SK-N-SH treated with all-trans-retinoic acid at 6 μM for 48 hours (cell line): ENCODE measurements at regions not wholly inside any gene's neighbourhood (a gene's known extent, or its start where the extent isn't known, plus 50 kb on each side); places are given as distances from the start of the nearest gene placed in this dataset.

ENCODE experiments used
- ATAC-seq: fragments of 200-7000 bp; cut with Tn5 transposase; 3 replicates; pipeline ENCODE4 v1.9.1; 2020; ENCODE audit warnings: mild to moderate bottlenecking, moderate library complexity
- ARNTL ChIP-seq: fragments of 450-650 bp; formaldehyde crosslinking; IDR thresholded peaks from 2 replicates; pipeline ENCODE4 v1.5.0; 2020; ENCODE audit warnings: low read depth, mild to moderate bottlenecking, moderate library complexity, borderline replicate concordance
- BACH2 ChIP-seq: fragments of 250-450 bp; sonication (Bioruptor Pico); IDR thresholded peaks from 2 replicates; pipeline ENCODE4 v1.9.0; 2021; ENCODE audit warnings: mild to moderate bottlenecking, borderline replicate concordance
- CSDC2 ChIP-seq: fragments of 250-450 bp; sonication (Bioruptor Pico); IDR thresholded peaks from 2 replicates; pipeline ENCODE4 v1.5.0; 2020; ENCODE audit warnings: mild to moderate bottlenecking, moderate library complexity
- ESRRG ChIP-seq: fragments of 250-450 bp; sonication (Bioruptor Pico); IDR thresholded peaks from 2 replicates; pipeline ENCODE4 v1.6.1; 2021; ENCODE audit warnings: mild to moderate bottlenecking
- GLIS3 ChIP-seq: fragments of 250-450 bp; sonication (Bioruptor Pico); IDR thresholded peaks from 2 replicates; pipeline ENCODE4 v1.5.0; 2020; ENCODE audit warnings: mild to moderate bottlenecking, moderate library complexity
- ISL1 ChIP-seq: fragments of 250-450 bp; sonication (Bioruptor Pico); IDR thresholded peaks from 2 replicates; pipeline ENCODE4 v2.1.2; 2022; ENCODE audit warnings: mild to moderate bottlenecking, moderate library complexity
- OSR1 ChIP-seq: fragments of 250-450 bp; sonication (Bioruptor Pico); IDR thresholded peaks from 2 replicates; pipeline ENCODE4 v1.8.0; 2022; ENCODE audit warnings: moderate library complexity, mild to moderate bottlenecking, inconsistent platforms
- PPARA ChIP-seq: fragments of 250-450 bp; sonication (Bioruptor Pico); IDR thresholded peaks from 2 replicates; pipeline ENCODE4 v1.5.0; 2020; ENCODE audit warnings: mild to moderate bottlenecking, borderline replicate concordance
- TOX ChIP-seq: fragments of 250-450 bp; sonication (Bioruptor Pico); IDR thresholded peaks from 2 replicates; pipeline ENCODE4 v1.8.0; 2021; ENCODE audit warnings: mild to moderate bottlenecking, moderate library complexity, borderline replicate concordance
- ZC3H10 ChIP-seq: fragments of 250-450 bp; sonication (Bioruptor Pico); IDR thresholded peaks from 2 replicates; pipeline ENCODE4 v1.5.1; 2021; ENCODE audit warnings: mild to moderate bottlenecking, moderate library complexity
- ZFP3 ChIP-seq: fragments of 250-450 bp; sonication (Bioruptor Pico); IDR thresholded peaks from 2 replicates; pipeline ENCODE4 v1.5.0; 2020; ENCODE audit warnings: mild to moderate bottlenecking, moderate library complexity
- ZFP30 ChIP-seq: fragments of 450-650 bp; formaldehyde crosslinking; IDR thresholded peaks from 2 replicates; pipeline ENCODE4 v1.5.0; 2022; ENCODE audit warnings: mild to moderate bottlenecking, moderate library complexity
- ZNF565 ChIP-seq: fragments of 450-650 bp; formaldehyde crosslinking; conservative IDR thresholded peaks from 2 replicates; pipeline ENCODE4 v1.5.0; 2020; ENCODE audit warnings: low read depth, mild to moderate bottlenecking, moderate library complexity
- ZNF70 ChIP-seq: fragments of 450-650 bp; formaldehyde crosslinking; IDR thresholded peaks from 2 replicates; pipeline ENCODE4 v1.5.0; 2020; ENCODE audit warnings: mild to moderate bottlenecking, moderate library complexity
- ZNF8 ChIP-seq: fragments of 450-650 bp; formaldehyde crosslinking; IDR thresholded peaks from 2 replicates; pipeline ENCODE4 v1.5.0; 2020; ENCODE audit warnings: mild to moderate bottlenecking, moderate library complexity
- TF ChIP-seq, protein P1 (sequence below): fragments of 250-450 bp; sonication (Bioruptor Pico); IDR thresholded peaks from 2 replicates; pipeline ENCODE4 v1.5.1; 2021; ENCODE audit warnings: mild to moderate bottlenecking, moderate library complexity
- TF ChIP-seq, protein P2 (sequence below): fragments of 250-450 bp; sonication (Bioruptor Pico); IDR thresholded peaks from 2 replicates; pipeline ENCODE4 v1.5.1; 2020; ENCODE audit warnings: low read depth, mild to moderate bottlenecking, moderate library complexity
- TF ChIP-seq, protein P3 (sequence below): fragments of 250-450 bp; sonication (Bioruptor Pico); IDR thresholded peaks from 2 replicates; pipeline ENCODE4 v1.8.0; 2020; ENCODE audit warnings: mild to moderate bottlenecking, moderate library complexity, borderline replicate concordance
- TF ChIP-seq, protein P4 (sequence below): fragments of 250-450 bp; sonication (Bioruptor Pico); IDR thresholded peaks from 2 replicates; pipeline ENCODE4 v1.5.0; 2020; ENCODE audit warnings: mild to moderate bottlenecking, moderate library complexity
- TF ChIP-seq, protein P5 (sequence below): fragments of 250-450 bp; sonication (Bioruptor Pico); IDR thresholded peaks from 2 replicates; pipeline ENCODE4 v1.8.0; 2021; ENCODE audit warnings: low read depth, mild to moderate bottlenecking, moderate library complexity, borderline replicate concordance

DNA sequence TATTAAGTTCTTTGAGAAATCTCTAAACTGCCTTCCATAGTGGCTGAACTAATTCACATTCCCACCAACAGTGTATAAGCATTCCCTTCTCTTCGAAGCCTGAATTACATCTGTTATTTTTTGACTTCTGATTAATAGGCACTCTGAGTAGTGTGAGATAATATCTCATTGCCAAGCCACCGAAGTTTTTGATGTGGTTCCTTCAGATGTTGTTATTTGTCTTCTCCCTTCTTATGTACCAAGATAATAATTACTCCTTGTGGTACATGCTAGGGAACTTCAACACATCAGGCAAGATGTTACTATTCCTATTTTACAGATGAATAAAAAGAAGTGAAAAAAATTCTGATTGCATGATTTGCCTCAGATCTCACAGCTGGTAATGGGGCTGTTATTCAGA, 70.9 kb downstream of the KCTD12 start (continued):
- TF ChIP-seq, protein P1, sequence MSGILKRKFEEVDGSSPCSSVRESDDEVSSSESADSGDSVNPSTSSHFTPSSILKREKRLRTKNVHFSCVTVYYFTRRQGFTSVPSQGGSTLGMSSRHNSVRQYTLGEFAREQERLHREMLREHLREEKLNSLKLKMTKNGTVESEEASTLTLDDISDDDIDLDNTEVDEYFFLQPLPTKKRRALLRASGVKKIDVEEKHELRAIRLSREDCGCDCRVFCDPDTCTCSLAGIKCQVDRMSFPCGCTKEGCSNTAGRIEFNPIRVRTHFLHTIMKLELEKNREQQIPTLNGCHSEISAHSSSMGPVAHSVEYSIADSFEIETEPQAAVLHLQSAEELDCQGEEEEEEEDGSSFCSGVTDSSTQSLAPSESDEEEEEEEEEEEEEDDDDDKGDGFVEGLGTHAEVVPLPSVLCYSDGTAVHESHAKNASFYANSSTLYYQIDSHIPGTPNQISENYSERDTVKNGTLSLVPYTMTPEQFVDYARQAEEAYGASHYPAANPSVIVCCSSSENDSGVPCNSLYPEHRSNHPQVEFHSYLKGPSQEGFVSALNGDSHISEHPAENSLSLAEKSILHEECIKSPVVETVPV, result no peak
- no peak for TF ChIP-seq ZNF8 (CRISPR knock-in tag)
- no peak for TF ChIP-seq GLIS3 (CRISPR knock-in tag)

DNA sequence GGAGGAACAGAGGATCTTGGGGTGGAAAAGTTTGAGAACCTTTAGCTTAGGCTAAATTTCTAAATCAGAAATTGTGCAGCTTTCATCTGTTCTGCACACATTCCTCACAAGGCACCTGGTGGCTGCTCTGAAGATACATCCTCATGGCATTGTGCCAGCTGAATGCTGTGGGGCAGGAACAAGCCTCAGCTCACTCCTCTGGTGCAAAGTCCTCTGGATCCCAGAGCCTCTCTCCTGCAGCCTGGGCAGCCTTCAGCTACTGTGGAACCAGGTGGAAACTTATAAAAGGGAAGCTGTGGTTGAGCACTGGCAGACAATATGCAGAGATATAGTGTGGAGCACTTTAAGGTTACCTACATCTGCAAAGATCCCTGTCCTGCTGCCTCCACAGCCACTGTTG, 72.3 kb downstream of the KCTD12 start:
- no peak for ATAC-seq
- no peak for TF ChIP-seq CSDC2
- TF ChIP-seq, protein P2, sequence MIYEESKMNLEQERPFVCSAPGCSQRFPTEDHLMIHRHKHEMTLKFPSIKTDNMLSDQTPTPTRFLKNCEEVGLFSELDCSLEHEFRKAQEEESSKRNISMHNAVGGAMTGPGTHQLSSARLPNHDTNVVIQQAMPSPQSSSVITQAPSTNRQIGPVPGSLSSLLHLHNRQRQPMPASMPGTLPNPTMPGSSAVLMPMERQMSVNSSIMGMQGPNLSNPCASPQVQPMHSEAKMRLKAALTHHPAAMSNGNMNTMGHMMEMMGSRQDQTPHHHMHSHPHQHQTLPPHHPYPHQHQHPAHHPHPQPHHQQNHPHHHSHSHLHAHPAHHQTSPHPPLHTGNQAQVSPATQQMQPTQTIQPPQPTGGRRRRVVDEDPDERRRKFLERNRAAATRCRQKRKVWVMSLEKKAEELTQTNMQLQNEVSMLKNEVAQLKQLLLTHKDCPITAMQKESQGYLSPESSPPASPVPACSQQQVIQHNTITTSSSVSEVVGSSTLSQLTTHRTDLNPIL, result no peak
- TF ChIP-seq ZFP3 (CRISPR knock-in tag), result no peak
- no peak for TF ChIP-seq GLIS3 (CRISPR knock-in tag)
- TF ChIP-seq ZC3H10 (CRISPR knock-in tag), result no peak
- no peak for TF ChIP-seq BACH2 (CRISPR knock-in tag)
- no peak for TF ChIP-seq ARNTL (CRISPR knock-in tag)
- no peak for TF ChIP-seq ZNF70 (CRISPR knock-in tag)
- TF ChIP-seq ZNF8 (CRISPR knock-in tag), result no peak
- TF ChIP-seq ESRRG, result no peak
- TF ChIP-seq, protein P3, sequence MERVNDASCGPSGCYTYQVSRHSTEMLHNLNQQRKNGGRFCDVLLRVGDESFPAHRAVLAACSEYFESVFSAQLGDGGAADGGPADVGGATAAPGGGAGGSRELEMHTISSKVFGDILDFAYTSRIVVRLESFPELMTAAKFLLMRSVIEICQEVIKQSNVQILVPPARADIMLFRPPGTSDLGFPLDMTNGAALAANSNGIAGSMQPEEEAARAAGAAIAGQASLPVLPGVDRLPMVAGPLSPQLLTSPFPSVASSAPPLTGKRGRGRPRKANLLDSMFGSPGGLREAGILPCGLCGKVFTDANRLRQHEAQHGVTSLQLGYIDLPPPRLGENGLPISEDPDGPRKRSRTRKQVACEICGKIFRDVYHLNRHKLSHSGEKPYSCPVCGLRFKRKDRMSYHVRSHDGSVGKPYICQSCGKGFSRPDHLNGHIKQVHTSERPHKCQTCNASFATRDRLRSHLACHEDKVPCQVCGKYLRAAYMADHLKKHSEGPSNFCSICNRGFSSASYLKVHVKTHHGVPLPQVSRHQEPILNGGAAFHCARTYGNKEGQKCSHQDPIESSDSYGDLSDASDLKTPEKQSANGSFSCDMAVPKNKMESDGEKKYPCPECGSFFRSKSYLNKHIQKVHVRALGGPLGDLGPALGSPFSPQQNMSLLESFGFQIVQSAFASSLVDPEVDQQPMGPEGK (CRISPR knock-in tag), result no peak
- no peak for TF ChIP-seq PPARA
- TF ChIP-seq, protein P4, sequence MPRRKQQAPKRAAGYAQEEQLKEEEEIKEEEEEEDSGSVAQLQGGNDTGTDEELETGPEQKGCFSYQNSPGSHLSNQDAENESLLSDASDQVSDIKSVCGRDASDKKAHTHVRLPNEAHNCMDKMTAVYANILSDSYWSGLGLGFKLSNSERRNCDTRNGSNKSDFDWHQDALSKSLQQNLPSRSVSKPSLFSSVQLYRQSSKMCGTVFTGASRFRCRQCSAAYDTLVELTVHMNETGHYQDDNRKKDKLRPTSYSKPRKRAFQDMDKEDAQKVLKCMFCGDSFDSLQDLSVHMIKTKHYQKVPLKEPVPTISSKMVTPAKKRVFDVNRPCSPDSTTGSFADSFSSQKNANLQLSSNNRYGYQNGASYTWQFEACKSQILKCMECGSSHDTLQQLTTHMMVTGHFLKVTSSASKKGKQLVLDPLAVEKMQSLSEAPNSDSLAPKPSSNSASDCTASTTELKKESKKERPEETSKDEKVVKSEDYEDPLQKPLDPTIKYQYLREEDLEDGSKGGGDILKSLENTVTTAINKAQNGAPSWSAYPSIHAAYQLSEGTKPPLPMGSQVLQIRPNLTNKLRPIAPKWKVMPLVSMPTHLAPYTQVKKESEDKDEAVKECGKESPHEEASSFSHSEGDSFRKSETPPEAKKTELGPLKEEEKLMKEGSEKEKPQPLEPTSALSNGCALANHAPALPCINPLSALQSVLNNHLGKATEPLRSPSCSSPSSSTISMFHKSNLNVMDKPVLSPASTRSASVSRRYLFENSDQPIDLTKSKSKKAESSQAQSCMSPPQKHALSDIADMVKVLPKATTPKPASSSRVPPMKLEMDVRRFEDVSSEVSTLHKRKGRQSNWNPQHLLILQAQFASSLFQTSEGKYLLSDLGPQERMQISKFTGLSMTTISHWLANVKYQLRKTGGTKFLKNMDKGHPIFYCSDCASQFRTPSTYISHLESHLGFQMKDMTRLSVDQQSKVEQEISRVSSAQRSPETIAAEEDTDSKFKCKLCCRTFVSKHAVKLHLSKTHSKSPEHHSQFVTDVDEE (CRISPR knock-in tag), result no peak
- TF ChIP-seq OSR1 (CRISPR knock-in tag), result no peak
- TF ChIP-seq ZNF565 (CRISPR knock-in tag), result no peak

DNA sequence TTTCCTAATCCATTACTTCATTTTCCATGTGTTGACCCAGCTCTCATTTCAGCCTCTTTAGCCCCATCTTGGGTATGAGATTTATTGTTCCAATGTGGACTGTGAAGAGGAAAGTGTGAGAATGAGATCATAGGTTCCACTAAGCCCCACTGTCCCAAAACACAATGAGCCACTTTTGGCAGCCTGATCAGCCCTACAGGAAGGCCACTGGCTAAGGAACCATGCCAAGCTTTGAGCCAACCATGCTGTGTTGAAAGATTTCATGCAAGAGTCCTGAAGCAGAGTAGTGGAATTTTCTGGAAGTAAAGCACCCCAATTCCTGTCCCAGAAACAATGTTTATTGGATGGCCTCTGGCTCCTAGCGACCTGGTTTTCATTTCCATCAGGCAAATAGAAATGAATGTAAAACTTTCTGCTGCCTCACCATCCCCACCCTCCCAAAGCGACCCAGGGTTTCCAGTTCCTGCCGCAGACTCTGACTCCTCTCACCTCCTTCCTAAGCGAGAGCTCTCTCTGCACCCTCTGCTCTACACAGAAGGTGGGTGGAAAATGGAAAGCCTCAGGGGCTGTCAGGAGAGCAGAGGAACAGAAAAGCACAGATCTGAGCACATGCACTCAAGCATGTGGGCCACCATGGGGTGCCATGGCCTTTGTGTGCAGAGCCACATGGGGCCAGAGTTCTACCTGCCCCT, 73.1 kb downstream of the KCTD12 start:
- no peak for ATAC-seq
- TF ChIP-seq ARNTL (CRISPR knock-in tag), result no peak
- TF ChIP-seq ZFP30 (CRISPR knock-in tag), result no peak
- TF ChIP-seq, protein P1, result no peak
- no peak for TF ChIP-seq ZC3H10 (CRISPR knock-in tag)
- TF ChIP-seq, protein P5, sequence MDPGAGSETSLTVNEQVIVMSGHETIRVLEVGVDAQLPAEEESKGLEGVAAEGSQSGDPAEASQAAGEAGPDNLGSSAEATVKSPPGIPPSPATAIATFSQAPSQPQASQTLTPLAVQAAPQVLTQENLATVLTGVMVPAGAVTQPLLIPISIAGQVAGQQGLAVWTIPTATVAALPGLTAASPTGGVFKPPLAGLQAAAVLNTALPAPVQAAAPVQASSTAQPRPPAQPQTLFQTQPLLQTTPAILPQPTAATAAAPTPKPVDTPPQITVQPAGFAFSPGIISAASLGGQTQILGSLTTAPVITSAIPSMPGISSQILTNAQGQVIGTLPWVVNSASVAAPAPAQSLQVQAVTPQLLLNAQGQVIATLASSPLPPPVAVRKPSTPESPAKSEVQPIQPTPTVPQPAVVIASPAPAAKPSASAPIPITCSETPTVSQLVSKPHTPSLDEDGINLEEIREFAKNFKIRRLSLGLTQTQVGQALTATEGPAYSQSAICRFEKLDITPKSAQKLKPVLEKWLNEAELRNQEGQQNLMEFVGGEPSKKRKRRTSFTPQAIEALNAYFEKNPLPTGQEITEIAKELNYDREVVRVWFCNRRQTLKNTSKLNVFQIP (CRISPR knock-in tag), result no peak
- TF ChIP-seq TOX (CRISPR knock-in tag), result no peak
- TF ChIP-seq OSR1 (CRISPR knock-in tag), result no peak
- TF ChIP-seq ZNF565 (CRISPR knock-in tag), result no peak
- no peak for TF ChIP-seq ISL1 (CRISPR knock-in tag)
- TF ChIP-seq, protein P2, result no peak
- TF ChIP-seq, all 23 proteins: peak for 0
